ENCODE measurements at regions not wholly inside any gene's neighbourhood (a gene's known extent, or its start where the extent isn't known, plus 50 kb on each side); places are given as distances from the start of the nearest gene placed in this dataset.
"Not testable (repeated sequence)": the region's sequence is repeated elsewhere in the genome, so short reads cannot be mapped to it uniquely, and the experiment has no call there.

DNA sequence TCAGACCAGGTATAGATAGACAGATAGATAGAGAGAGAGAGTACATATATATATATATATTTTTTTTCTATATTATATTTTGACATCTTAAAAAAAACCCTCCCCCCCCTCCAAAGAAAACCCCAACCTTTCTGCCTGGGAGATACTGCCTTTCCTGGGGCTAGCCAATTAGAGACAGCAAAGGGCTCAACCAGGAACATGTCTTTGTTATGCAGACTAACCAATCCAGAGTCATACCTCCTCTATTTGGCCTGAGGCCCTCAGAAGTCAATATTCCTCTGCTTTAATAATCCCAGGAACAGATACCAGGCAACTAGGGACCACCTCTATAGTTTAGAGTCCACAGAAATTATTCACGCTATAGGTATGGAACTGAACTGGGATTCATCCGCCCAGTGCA, 135.6 kb upstream of the MAD2L1 start:
- no peak overlapping the region for H3T11ph ChIP-seq (ENCODE audit: low read length)
- no peaks in the 10 kb centered on the region; the same call in 1 of the 2 replicates for H3K4me1 ChIP-seq (ENCODE audit: insufficient read depth, low read length)
- no peaks in the 10 kb centered on the region for H4K20me1 ChIP-seq (ENCODE audit: control insufficient read depth, insufficient read depth, insufficient read length)
- no peak overlapping the region for H3K23ac ChIP-seq (ENCODE audit: insufficient read length, low read depth, low read length)
- no peak overlapping the region for H4K91ac ChIP-seq (ENCODE audit: insufficient read length, low read depth, low read length)
- no peaks in the 10 kb centered on the region for H3K9me3 ChIP-seq (ENCODE audit: control insufficient read depth, low read depth, low read length)
- H3K4ac ChIP-seq (ENCODE audit: low read depth, low read length), result no peak overlapping the region
- H2BK12ac ChIP-seq (ENCODE audit: insufficient read length, low read depth, low read length), result no peak overlapping the region
- H3K27me3 ChIP-seq (ENCODE audit: insufficient read depth, low read length), result no peaks in the 10 kb centered on the region
- no peaks in the 10 kb centered on the region for H3K23me2 ChIP-seq (ENCODE audit: insufficient read length, low read depth, low read length, poor library complexity, severe bottlenecking)
- H2AFZ ChIP-seq (ENCODE audit: low read length), result no peak overlapping the region
- no peak overlapping the region for H3K56ac ChIP-seq (ENCODE audit: insufficient read length, low read depth, low read length)
- H3K9ac ChIP-seq (ENCODE audit: extremely low read depth, insufficient read length, low read length), result no peak overlapping the region
- no peaks in the 10 kb centered on the region for H3K79me2 ChIP-seq (ENCODE audit: insufficient read depth, low read length)
- H2BK120ac ChIP-seq (ENCODE audit: low read depth, low read length, poor library complexity, severe bottlenecking), result no peak overlapping the region
- Mint-ChIP-seq H3K36me3 (ENCODE audit: insufficient read depth in 1 of 3, low read depth in 3 of 3) (peaks cover 0 to 13% (median 0%) of the 10 kb centered on the region in 3 experiments; a peak in 2 of 7 replicates), H3K27ac (no peak overlapping the region), H3K27me3 (ENCODE audit: low read depth) (no peaks in the 10 kb centered on the region; the same call in 1 of the 2 replicates), H3K4me1 (peaks cover 18 to 21% of the 10 kb centered on the region in 2 experiments), H3K9me3 (peaks cover 4 to 5% of the 10 kb centered on the region in 2 experiments; a peak in 4 of 5 replicates), H3K4me3 (no peak overlapping the region)
- no peak overlapping the region for H2AK5ac ChIP-seq (ENCODE audit: insufficient read length, low read length)
- H4K8ac ChIP-seq (replicated peaks; ENCODE audit: insufficient read length, low read depth, low read length), result no peak overlapping the region
- no CpG with 5 or more reads among the region's 2 CpGs for WGBS (ENCODE audit: extremely low coverage, insufficient read length, low lambda C conversion rate)
- no peak overlapping the region for H4K5ac ChIP-seq (ENCODE audit: insufficient read length, low read depth, low read length)
- H2BK5ac ChIP-seq (ENCODE audit: insufficient read length, low read length), result no peak overlapping the region
- TF ChIP-seq, protein P1, sequence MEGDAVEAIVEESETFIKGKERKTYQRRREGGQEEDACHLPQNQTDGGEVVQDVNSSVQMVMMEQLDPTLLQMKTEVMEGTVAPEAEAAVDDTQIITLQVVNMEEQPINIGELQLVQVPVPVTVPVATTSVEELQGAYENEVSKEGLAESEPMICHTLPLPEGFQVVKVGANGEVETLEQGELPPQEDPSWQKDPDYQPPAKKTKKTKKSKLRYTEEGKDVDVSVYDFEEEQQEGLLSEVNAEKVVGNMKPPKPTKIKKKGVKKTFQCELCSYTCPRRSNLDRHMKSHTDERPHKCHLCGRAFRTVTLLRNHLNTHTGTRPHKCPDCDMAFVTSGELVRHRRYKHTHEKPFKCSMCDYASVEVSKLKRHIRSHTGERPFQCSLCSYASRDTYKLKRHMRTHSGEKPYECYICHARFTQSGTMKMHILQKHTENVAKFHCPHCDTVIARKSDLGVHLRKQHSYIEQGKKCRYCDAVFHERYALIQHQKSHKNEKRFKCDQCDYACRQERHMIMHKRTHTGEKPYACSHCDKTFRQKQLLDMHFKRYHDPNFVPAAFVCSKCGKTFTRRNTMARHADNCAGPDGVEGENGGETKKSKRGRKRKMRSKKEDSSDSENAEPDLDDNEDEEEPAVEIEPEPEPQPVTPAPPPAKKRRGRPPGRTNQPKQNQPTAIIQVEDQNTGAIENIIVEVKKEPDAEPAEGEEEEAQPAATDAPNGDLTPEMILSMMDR (conservative IDR thresholded peaks at IDR 0.05), result no peak
- H3K4me2 ChIP-seq (ENCODE audit: insufficient read depth, insufficient read length, low read length), result no peak overlapping the region
- no peaks in the 10 kb centered on the region for H3K79me1 ChIP-seq (ENCODE audit: insufficient read depth, low read depth, low read length, poor library complexity, severe bottlenecking)
- no peak overlapping the region for H3K18ac ChIP-seq (ENCODE audit: insufficient read length, low read depth, low read length)
- H2BK20ac ChIP-seq (ENCODE audit: low read depth, low read length, poor library complexity, severe bottlenecking), result no peak overlapping the region
- H3K14ac ChIP-seq (ENCODE audit: insufficient read depth, low read length), result no peak overlapping the region
- DNase-seq, result no peak
- no peak overlapping the region for H3K27ac ChIP-seq (ENCODE audit: insufficient read length, low read depth, low read length)
- no peak overlapping the region for H2BK15ac ChIP-seq (ENCODE audit: low read depth, low read length)

GRCh38 chr4:120200573-120201110, 134.0 kb upstream of the MAD2L1 start:
- not testable (repeated sequence) for H2BK12ac ChIP-seq (ENCODE audit: insufficient read length, low read depth, low read length); H2AK5ac ChIP-seq (ENCODE audit: insufficient read length, low read length); H4K5ac ChIP-seq (ENCODE audit: insufficient read length, low read depth, low read length); H3K27ac ChIP-seq (ENCODE audit: insufficient read length, low read depth, low read length); H4K91ac ChIP-seq (ENCODE audit: insufficient read length, low read depth, low read length); H2BK15ac ChIP-seq (ENCODE audit: low read depth, low read length); H2BK120ac ChIP-seq (ENCODE audit: low read depth, low read length, poor library complexity, severe bottlenecking); H3K9ac ChIP-seq (ENCODE audit: extremely low read depth, insufficient read length, low read length); H3K79me2 ChIP-seq (ENCODE audit: insufficient read depth, low read length); H3K27me3 Mint-ChIP-seq (ENCODE audit: low read depth); H4K20me1 ChIP-seq (ENCODE audit: control insufficient read depth, insufficient read depth, insufficient read length); DNase-seq; H3K9me3 Mint-ChIP-seq; H3K4me2 ChIP-seq (ENCODE audit: insufficient read depth, insufficient read length, low read length); H3K27ac Mint-ChIP-seq; H3K27me3 ChIP-seq (ENCODE audit: insufficient read depth, low read length); H4K8ac ChIP-seq (replicated peaks; ENCODE audit: insufficient read length, low read depth, low read length); H3T11ph ChIP-seq (ENCODE audit: low read length); H2AFZ ChIP-seq (ENCODE audit: low read length); H3K23ac ChIP-seq (ENCODE audit: insufficient read length, low read depth, low read length); H3K79me1 ChIP-seq (ENCODE audit: insufficient read depth, low read depth, low read length, poor library complexity, severe bottlenecking); H3K56ac ChIP-seq (ENCODE audit: insufficient read length, low read depth, low read length); H2BK20ac ChIP-seq (ENCODE audit: low read depth, low read length, poor library complexity, severe bottlenecking); H3K9me3 ChIP-seq (ENCODE audit: control insufficient read depth, low read depth, low read length); H2BK5ac ChIP-seq (ENCODE audit: insufficient read length, low read length); H3K4me3 Mint-ChIP-seq; H3K18ac ChIP-seq (ENCODE audit: insufficient read length, low read depth, low read length); H3K14ac ChIP-seq (ENCODE audit: insufficient read depth, low read length); H3K23me2 ChIP-seq (ENCODE audit: insufficient read length, low read depth, low read length, poor library complexity, severe bottlenecking); H3K4ac ChIP-seq (ENCODE audit: low read depth, low read length); H3K4me1 ChIP-seq (ENCODE audit: insufficient read depth, low read length)
- peaks cover 0 to 13% (median 0%) of the 10 kb centered on the region in 3 experiments; a peak in 2 of 7 replicates for H3K36me3 Mint-ChIP-seq (ENCODE audit: insufficient read depth in 1 of 3, low read depth in 3 of 3)
- peaks cover 18 to 21% of the 10 kb centered on the region in 2 experiments for H3K4me1 Mint-ChIP-seq
- WGBS (ENCODE audit: extremely low coverage, insufficient read length, low lambda C conversion rate), result no CpG with 5 or more reads among the region's 4 CpGs

All from H9 (cell line).